NCI-H2196 treated with DMSO at 0.1 percent for 48 hours (cell line): ENCODE measurements at regions not wholly inside any gene's neighbourhood (a gene's known extent, or its start where the extent isn't known, plus 50 kb on each side); places are given as distances from the start of the nearest gene placed in this dataset.

Experiments used
- DNase-seq: peaks from one replicate; lab custom pipeline; 2025; ENCODE audit not compliant: unreplicated experiment; lab: John Stamatoyannopoulos, UW

DNA sequence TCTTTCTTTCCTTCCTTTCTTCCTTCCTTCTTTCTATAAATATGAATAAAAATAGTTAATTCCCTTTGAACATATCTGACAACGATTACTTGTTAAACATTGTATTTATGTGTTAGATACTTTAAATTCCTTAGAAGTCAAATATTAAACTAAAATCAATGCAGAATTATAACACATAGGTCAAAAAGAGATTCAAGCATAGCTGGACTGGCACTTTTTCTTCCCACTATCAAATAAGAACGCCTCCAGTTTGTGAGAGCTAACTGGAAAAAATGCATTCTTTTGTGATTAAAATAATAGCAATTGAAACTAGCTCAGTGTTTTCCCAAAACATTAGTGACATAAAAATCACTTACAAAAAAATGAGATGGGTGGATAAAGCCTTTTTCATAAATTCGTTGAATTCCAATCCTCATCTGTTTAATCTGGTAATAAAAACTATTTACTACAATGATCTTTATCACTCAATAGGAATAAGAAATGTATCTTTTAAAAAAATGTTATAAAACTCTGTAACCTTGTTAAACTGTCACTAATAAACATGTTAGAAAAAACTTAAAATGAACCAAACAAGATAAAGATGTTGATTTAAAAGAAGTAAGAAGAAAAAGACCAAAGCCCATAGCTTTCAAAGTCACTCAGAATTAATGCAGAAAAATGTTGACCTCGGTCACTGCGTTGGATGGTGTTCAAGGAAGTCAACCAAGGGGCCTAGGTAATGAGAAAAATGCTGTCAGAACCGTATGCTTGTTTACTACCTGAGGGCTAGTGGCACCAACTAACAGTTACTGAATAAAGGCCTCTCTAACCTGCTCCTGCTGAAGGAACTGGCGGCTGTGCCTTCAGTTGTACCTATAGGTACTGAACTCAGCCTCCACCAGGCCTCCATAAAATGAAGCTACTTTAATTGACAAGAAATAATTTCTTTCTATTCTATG is 1039.5 kb upstream of the SLC10A2 start:
- DNase-seq: no peak

GRCh38 chr13:104099750-104100149 is 1033.5 kb upstream of the SLC10A2 start:
- no peak for DNase-seq

DNA sequence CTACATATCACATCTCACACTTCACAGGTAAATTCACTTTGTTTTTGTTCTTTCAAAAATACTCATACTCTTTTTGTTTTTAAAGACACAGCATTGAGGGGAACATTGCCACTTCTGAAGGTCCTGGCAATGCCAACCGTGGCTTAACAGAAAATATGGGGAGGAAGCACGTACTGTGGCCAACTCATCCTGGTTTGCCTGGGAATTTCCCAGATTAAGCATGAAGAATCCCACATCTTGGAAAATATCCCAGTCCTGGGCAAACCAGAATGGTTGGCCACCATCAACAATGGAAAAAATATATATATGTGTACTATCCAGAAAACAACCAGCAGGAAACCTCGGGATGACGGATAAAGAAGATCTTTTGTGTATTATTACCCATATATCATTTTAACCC is 1032.2 kb upstream of the SLC10A2 start:
- no peak for DNase-seq

DNA sequence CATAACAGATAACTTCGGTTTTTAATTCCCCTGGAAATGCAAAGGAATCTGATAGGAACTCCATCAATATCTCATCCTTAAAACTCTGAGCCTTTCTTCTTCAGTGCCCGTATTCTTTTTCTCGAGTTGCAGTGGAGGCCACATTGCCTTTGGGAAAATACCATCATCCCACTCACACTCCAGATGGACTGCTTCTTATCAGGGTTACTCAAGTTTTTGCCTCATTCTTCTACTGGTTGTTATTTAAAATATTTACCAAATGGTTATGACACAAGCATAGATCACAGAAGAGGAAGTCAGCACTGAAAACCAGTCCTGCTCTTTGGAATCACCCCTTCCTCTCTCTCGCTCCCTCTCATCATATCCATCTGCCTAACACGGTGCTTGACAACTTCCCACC is 1020.5 kb upstream of the SLC10A2 start:
- no peak for DNase-seq

DNA sequence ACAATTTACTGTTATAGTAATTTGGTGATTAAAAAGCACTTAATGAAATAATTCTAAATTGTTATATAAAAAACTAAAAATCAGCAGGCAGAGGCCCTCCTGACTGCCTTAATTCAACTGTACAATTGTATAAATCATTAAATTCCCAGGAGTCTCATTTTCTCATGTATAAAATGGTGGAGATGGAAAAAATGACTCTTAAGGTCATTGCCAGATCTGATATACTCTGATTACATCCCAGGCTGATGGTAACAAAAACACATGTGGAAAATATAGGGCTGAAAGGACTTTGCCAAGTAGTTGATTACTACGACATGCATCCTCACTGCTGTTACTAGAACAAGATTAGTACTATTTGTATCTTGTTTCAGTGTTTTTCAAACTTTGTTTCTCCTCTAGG is 1020.0 kb upstream of the SLC10A2 start:
- DNase-seq: no peak

DNA sequence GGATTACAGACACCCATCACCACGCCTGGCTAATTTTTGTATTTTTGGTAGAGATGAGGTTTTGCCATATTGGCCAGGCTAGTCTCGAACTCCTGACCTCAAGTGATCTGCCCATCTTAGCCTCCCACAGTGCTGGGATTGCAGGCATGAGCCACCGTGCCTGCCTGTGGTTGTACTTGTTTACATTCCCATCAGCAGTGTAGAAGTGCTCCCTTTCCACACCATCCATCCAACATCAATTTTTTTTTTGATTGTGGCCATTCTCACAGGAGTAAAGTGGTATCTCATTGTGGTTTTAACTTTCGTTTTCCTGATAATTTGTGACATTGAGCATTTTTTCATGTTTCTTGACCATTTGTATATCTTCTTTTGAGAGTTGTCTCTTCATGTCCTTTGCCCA is 1019.4 kb upstream of the SLC10A2 start:
- DNase-seq: no peak

DNA sequence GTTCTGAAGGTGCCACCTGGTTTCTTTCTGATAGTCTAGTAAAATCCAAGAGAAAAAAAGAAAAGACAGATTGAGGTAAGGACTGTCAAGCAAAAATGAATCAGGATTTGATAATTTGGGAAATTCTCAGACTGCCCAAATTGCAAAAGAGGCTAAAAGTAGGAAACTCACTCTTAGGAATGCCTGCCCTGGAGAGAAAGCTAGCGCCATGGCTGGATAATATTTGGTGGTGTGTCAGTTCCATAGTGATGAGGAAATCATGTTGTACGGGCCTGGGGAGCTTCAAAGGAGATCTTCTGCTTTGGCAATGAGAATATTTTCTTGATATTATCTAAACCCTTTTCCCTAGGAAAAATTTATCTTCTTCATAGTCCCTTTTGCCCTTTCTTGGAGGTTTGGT is 1008.1 kb upstream of the SLC10A2 start:
- DNase-seq: no peak

DNA sequence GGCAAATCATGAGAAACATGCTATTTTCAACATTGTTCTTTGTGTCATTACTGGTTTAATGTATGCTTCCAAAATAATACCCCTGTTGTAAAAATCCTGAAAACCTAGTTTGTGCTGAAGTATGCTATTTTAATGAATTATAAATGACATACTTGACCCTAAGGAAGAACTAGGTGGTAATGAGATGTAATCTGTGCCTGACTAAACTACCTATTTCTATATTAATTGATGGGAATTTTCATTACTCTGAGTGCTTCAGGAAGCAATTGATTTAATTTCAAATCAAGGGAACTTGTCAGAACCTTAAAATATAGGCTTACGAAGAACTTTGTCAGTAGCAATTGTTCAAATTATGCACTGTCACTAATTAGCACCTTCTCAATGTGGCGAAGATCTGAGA is 1005.6 kb upstream of the SLC10A2 start:
- DNase-seq: no peak

DNA sequence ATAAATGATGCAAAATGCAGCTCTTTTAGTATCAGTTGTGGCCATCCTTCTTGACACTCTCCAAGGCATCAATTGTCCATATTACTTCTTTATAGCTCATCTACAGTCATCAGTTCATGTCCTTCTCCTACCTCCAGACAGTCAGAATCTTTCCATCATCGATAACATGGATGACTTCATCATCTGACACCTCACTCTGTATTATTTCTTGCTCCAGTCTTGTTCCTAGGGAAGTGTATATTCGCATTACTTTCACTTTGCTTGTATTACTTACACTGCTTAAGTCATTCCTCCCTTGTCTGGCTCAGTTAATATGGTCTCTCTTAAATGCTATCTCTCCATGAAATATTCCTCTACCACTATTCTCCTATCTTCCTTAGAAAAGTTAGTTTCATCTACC is 999.1 kb upstream of the SLC10A2 start:
- no peak for DNase-seq

DNA sequence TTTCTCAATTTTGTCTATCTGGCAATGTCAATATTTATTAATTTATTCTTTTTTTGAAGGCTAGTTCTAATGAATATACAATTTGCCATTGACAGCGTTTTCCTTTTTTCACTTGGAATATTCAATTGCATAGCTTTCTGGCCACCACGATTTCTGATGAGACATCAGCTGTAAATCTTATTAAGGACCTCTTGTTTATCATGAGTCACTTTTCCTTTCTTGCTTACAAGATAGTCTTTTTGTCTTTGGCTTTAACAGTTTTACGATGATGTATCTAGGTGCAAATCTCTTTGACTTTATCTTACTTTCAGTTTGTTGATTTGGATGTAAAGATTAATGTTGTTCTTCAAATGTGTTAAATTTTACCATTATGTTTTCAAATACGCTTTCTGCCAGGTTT is 991.6 kb upstream of the SLC10A2 start:
- no peak for DNase-seq

DNA sequence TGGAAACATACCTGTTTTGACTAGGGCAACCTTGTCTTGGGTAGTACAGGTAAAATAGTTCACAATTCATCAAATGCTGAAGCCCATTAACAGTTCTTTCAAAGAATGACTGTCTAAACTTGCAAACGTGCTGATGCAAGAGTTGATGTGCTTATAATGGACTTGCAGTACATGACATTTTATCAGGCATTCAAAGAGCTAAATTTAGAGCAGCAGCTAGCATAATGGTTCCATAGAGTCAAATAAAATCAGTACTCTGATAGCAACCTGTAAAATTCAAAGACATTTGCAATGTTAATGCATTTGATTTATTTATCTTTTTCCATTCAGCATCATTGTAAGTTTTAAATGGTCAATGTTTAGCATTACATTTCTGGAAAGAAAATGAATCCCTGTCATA is 979.7 kb upstream of the SLC10A2 start:
- DNase-seq: no peak

- DNase-seq: no peak
Observed at GRCh38 chr13:104043184-104043583, 977.0 kb upstream of the SLC10A2 start.

DNA sequence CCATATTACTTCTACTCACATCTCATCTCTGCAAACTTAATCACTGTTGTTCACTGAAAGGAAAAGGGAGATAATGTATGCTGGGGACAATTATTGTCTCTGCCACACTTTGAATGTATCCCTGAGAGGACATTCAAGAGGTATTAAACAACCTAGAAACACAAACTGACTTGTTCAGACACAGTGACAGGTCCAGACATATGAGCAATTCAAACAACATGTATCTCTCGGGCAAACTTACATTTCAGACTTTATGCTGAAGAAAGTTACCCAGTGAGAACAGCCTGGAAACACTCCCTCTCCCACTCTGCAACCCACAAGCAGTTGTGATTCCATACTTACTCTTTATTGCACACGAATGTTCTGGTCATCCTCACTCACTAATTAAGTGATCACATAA is 968.7 kb upstream of the SLC10A2 start:
- DNase-seq: no peak

GRCh38 chr13:104025303-104025702 is 959.1 kb upstream of the SLC10A2 start:
- no peak for DNase-seq

DNA sequence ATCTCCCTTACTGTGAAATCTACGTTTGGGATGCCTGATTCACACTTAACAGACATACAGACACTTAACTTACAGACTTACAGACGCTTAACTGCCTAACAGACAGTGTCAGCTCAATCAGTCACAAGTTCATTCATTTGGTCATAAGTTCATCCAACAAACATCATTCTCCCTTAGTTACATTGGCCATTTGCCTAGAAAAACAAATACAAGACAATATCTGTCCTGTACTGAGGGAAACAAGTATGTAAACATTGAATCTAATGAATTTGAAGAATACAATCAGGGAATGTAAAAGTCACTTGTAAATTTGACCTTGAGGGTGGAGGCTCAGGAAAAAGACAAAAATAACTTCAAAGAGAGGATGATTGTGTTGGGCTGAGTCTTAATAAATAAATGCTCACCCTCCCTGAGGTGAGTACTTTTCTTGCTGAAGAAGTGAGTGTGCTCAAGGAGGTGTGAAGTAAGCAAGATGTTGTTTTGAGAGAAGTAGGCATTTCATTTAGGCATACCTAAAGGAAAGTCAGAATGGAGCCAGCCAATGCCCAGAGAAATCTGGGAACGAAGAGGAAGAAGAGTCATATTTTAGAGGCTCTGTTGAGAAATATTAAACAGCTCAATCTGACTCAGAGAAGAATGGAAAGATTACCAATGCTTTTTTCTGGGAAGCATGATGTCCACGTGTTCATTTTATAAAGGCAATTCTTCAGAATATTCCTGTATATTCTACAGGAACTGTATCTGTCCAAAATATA is 958.4 kb upstream of the SLC10A2 start:
- DNase-seq: no peak

- DNase-seq: no peak
Observed at GRCh38 chr13:104021806-104022397, 955.7 kb upstream of the SLC10A2 start.

- DNase-seq: no peak
Observed at GRCh38 chr13:104017317-104017716, 951.1 kb upstream of the SLC10A2 start.

- no peak for DNase-seq
Observed at GRCh38 chr13:104015646-104016396, 949.6 kb upstream of the SLC10A2 start.

DNA sequence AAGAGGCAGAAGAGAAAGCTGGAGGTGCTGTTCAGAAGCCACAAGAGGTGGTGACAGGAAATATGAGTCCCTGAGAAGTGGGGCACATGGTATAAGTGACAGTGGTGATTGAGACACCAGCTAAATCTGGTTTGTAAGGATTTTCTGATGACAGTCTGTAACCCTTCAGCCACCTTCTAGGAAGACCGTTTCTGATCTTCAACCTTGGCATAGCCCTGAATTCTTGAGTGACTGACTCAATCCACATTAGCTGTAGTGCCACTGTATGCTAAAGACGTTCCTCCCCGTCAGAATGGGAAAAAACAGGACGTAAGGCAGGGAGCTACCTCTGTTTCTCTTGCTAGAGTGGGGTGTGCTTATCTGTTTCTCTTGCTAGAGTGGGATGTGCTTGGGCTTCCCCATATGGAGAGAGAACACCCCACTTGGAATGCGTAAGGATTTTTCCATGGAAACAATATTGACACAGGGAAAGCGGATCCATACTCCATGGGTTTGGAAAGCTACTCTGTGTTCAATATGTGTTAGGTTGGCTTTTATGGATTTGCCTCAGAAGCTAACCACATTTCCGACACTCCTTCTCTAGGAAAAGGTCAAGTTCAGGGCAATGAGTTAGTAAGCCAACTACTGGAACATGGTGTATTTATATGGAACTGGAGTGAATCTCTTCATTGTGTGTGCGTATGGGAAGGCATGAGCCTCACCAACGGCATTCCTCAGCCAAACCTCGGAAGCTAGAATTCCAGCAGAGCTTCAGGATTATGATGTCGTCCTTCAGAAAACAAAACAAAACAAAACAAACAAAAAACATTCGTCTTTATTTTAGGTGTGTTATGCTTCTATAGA is 948.8 kb upstream of the SLC10A2 start:
- DNase-seq: no peak

- DNase-seq: no peak
Observed at GRCh38 chr13:104011505-104012241, 945.5 kb upstream of the SLC10A2 start.
